K562 (cell line): ENCODE measurements at regions not wholly inside any gene's neighbourhood (a gene's known extent, or its start where the extent isn't known, plus 50 kb on each side); places are given as distances from the start of the nearest gene placed in this dataset.

ENCODE experiments used
- ATAC-seq: fragments of 200-7000 bp; cut with Tn5 transposase; 3 replicates; pipeline ENCODE4 v1.9.1; 2020; ENCODE audit warnings: moderate library complexity
- BruUV-seq: library from RNA; stranded (reverse); fragments of 400-500 nt; replicated peaks from 2 replicates; lab custom pipeline; 2021; lab: Mats Ljungman, UMichigan
- CTCF ChIA-PET: fragments of 300-600 bp; formaldehyde crosslinking; extraction: SDS; loops from one replicate; lab custom pipeline; 2021; ENCODE audit warnings: low intra/inter-chr PET ratio; lab: Yijun Ruan, JAX
- POLR2A ChIA-PET: fragments of 300-600, 350-650 bp; sonication (Branson Sonifier 250); formaldehyde crosslinking; extraction: SDS; loops from one replicate; lab custom pipeline; 2021; ENCODE audit warnings: antibody characterized with exemption, inconsistent platforms; lab: Yijun Ruan, JAX
- DNase-seq, 4 experiments: peaks; one replicate each; pipeline versions ENCODE4 v3.0.0 to v3.0.0-alpha.2; 2011 to 2018; ENCODE audit warnings: low spot score in 3 of 4, mixed read lengths in 3 of 4; ENCODE audit errors: extremely low read depth in 1 of 4
- FAIRE-seq: peaks from 2 replicates; lab custom pipeline; 2011; peaks lifted over from hg19 to GRCh38; lab: Jason Lieb, UNC
- H2AFZ ChIP-seq: 2 replicates; pipeline ENCODE4 v1.6.0; 2011; ENCODE audit warnings: low read depth, low read length, control low read depth, inconsistent platforms
- H3K27ac ChIP-seq: fragments of 200-600 bp; 3 replicates; pipeline ENCODE4 v1.8.0; 2011; ENCODE audit warnings: low read depth, mild to moderate bottlenecking, control low read depth, inconsistent platforms, low read length, moderate library complexity, mixed read lengths; ENCODE audit errors: extremely low read depth
- H3K27me3 ChIP-seq, 2 experiments: fragments of 300-600 bp in 1 of 2; 2 replicates in 1 of 2; 3 replicates in 1 of 2; pipeline versions ENCODE4 v1.6.0 to v1.8.0; 2011; ENCODE audit warnings: inconsistent platforms in 2 of 2, low read length in 2 of 2, mild to moderate bottlenecking in 1 of 2, mixed read lengths in 1 of 2, moderate library complexity in 1 of 2; ENCODE audit not compliant: control insufficient read depth in 2 of 2, insufficient read depth in 2 of 2
- H3K36me3 ChIP-seq: fragments of 300-600 bp; 3 replicates; pipeline ENCODE4 v1.8.0; 2011; ENCODE audit warnings: mild to moderate bottlenecking, low read length, inconsistent platforms; ENCODE audit not compliant: control insufficient read depth, insufficient read depth
- H3K4me1 ChIP-seq, 2 experiments: fragments of 200-600 bp in 1 of 2; replicated peaks in 1 of 2; 2 replicates in 1 of 2; 3 replicates in 1 of 2; pipeline versions ENCODE4 v1.5.1 to v1.8.0; 2011; ENCODE audit warnings: inconsistent platforms in 2 of 2, low read length in 2 of 2, mild to moderate bottlenecking in 1 of 2, mixed read lengths in 1 of 2, moderate library complexity in 1 of 2; ENCODE audit not compliant: control insufficient read depth in 2 of 2, insufficient read depth in 2 of 2
- H3K4me2 ChIP-seq: 2 replicates; pipeline ENCODE4 v1.6.1; 2011; ENCODE audit warnings: low read length, control low read depth, inconsistent platforms, mixed read lengths; ENCODE audit not compliant: insufficient read depth
- H3K4me3 ChIP-seq: fragments of 200-600 bp; sonication (generic), shearing (Covaris generic); 2 replicates; pipeline ENCODE4 v1.5.1; 2016; ENCODE audit warnings: control low read depth, inconsistent platforms
- H3K79me2 ChIP-seq: fragments of 200-600 bp; 3 replicates; pipeline ENCODE4 v1.8.0; 2011; ENCODE audit warnings: low read length, inconsistent platforms; ENCODE audit not compliant: control insufficient read depth, insufficient read depth
- H3K9ac ChIP-seq, 2 experiments: 2 replicates each; pipeline versions ENCODE4 v1.6.0 to v1.6.1; 2011; ENCODE audit warnings: low read depth in 2 of 2, low read length in 2 of 2, control low read depth in 1 of 2, inconsistent platforms in 1 of 2, mild to moderate bottlenecking in 1 of 2, mixed read lengths in 1 of 2; ENCODE audit not compliant: insufficient read depth in 1 of 2
- H3K9me1 ChIP-seq: one replicate; pipeline ENCODE4 v1.6.0; 2011; ENCODE audit warnings: inconsistent platforms, mild to moderate bottlenecking, low read length, moderate library complexity; ENCODE audit not compliant: control insufficient read depth, insufficient read depth
- H3K9me3 ChIP-seq: replicated peaks from 2 replicates; pipeline ENCODE4 v1.5.1; 2011; ENCODE audit warnings: low read depth, low read length, inconsistent platforms; ENCODE audit not compliant: control insufficient read depth, insufficient read depth
- H4K20me1 ChIP-seq: replicated peaks from 2 replicates; pipeline ENCODE4 v1.6.1; 2011; ENCODE audit warnings: low read length, inconsistent platforms, mixed read lengths; ENCODE audit not compliant: control insufficient read depth, insufficient read depth
- CAMTA2 ChIP-seq: fragments of 250-450 bp; sonication (Bioruptor Pico); conservative IDR thresholded peaks from 2 replicates; pipeline ENCODE4 v1.5.1; 2022
- FOXP1 ChIP-seq: sonication (generic); formaldehyde crosslinking; IDR thresholded peaks from 2 replicates; pipeline ENCODE4 v1.8.0; 2022; ENCODE audit warnings: mild to moderate bottlenecking, missing genetic modification reagents
- IRF2 ChIP-seq: sonication (generic); formaldehyde crosslinking; IDR thresholded peaks from 2 replicates; pipeline ENCODE4 v1.8.1; 2022; ENCODE audit warnings: mild to moderate bottlenecking, missing genetic modification reagents
- KAT2B ChIP-seq: IDR thresholded peaks from one replicate; pipeline ENCODE4 v1.6.1; 2012; ENCODE audit warnings: low read depth, mild to moderate bottlenecking, control low read depth, inconsistent platforms, low read length, moderate library complexity
- KDM4B ChIP-seq, 2 experiments: fragments of 450-650 bp in 1 of 2; sonication (generic) in 1 of 2; IDR thresholded peaks; 2 replicates each; pipeline ENCODE4 v1.6.1; 2016 to 2017; ENCODE audit warnings: borderline replicate concordance in 2 of 2, antibody characterized with exemption in 1 of 2, low read depth in 1 of 2, mild to moderate bottlenecking in 1 of 2
- MAZ ChIP-seq, 2 experiments: fragments of 450-650 bp in 1 of 2; sonication (generic) in 1 of 2; formaldehyde crosslinking; IDR thresholded peaks in 1 of 2; conservative IDR thresholded peaks in 1 of 2; 2 replicates each; pipeline versions ENCODE4 v1.4.0 to v1.5.0; 2020; ENCODE audit warnings: mild to moderate bottlenecking in 1 of 2, missing genetic modification reagents in 1 of 2
- MCM2 ChIP-seq: fragments of 450-650 bp; IDR thresholded peaks from 2 replicates; pipeline ENCODE4 v1.6.1; 2017; ENCODE audit warnings: low read depth, mild to moderate bottlenecking
- NR3C1 ChIP-seq: sonication (generic); formaldehyde crosslinking; IDR thresholded peaks from 2 replicates; pipeline ENCODE4 v1.8.1; 2022; ENCODE audit warnings: missing genetic modification reagents
- NUFIP1 ChIP-seq: fragments of 450-650 bp; IDR thresholded peaks from 2 replicates; pipeline ENCODE4 v1.6.1; 2018; ENCODE audit not compliant: partially characterized antibody
- POLR2B ChIP-seq: fragments of 450-650 bp; IDR thresholded peaks from 2 replicates; pipeline ENCODE4 v1.6.1; 2018; ENCODE audit warnings: low read depth; ENCODE audit not compliant: partially characterized antibody
- TEAD1 ChIP-seq, 2 experiments: fragments of 450-650 bp in 1 of 2; sonication (generic) in 1 of 2; formaldehyde crosslinking; IDR thresholded peaks; 2 replicates each; pipeline versions ENCODE4 v1.4.0 to v1.8.0; 2020 to 2022; ENCODE audit warnings: mild to moderate bottlenecking in 2 of 2, missing genetic modification reagents in 1 of 2
- YBX1 ChIP-seq: fragments of 450-650 bp; IDR thresholded peaks from 2 replicates; pipeline ENCODE4 v1.7.1; 2016; ENCODE audit warnings: mild to moderate bottlenecking
- ZNF124 ChIP-seq: sonication (generic); formaldehyde crosslinking; IDR thresholded peaks from 2 replicates; pipeline ENCODE4 v1.8.1; 2022; ENCODE audit warnings: missing genetic modification reagents
- ZNF134 ChIP-seq: fragments of 250-450 bp; sonication (Bioruptor Pico); conservative IDR thresholded peaks from 2 replicates; pipeline ENCODE4 v1.4.0; 2020
- ZNF263 ChIP-seq: sonication (generic); formaldehyde crosslinking; IDR thresholded peaks from 2 replicates; pipeline ENCODE4 v1.8.0; 2022; ENCODE audit warnings: mild to moderate bottlenecking, missing genetic modification reagents, borderline replicate concordance
- ZNF3 ChIP-seq: fragments of 250-450 bp; sonication (Bioruptor Pico); IDR thresholded peaks from 2 replicates; pipeline ENCODE4 v1.5.0; 2021; ENCODE audit warnings: mild to moderate bottlenecking, moderate library complexity
- ZNF324 ChIP-seq: fragments of 250-450 bp; sonication (Bioruptor Pico); IDR thresholded peaks from 2 replicates; pipeline ENCODE4 v1.4.0; 2020; ENCODE audit warnings: mild to moderate bottlenecking
- WGBS: fragments of 100-300 bp; shearing (Covaris generic); methylation state at CpG from one replicate; pipeline ENCODE4 v1.1.6; 2016; ENCODE audit warnings: low coverage, mixed read lengths; ENCODE audit not compliant: insufficient coverage; ENCODE audit errors: missing lambda C conversion rate; 5-methylcytosine and 5-hydroxymethylcytosine counted together
- in situ Hi-C: fragments of 300-500 bp; cut with MboI; formaldehyde crosslinking; loops from 4 replicates; pipeline ENCODE4 v1.15.0; 2018; ENCODE audit warnings: inconsistent platforms, mixed read lengths
- intact Hi-C: fragments of 100-400 bp; cut with micrococcal nuclease; formaldehyde crosslinking; loops from 2 replicates; pipeline ENCODE4 v1.14.2; 2022
- TF ChIP-seq, protein P1 (sequence below): sonication (generic); formaldehyde crosslinking; IDR thresholded peaks from 2 replicates; pipeline ENCODE4 v1.8.1; 2022; ENCODE audit warnings: missing genetic modification reagents
- TF ChIP-seq, protein P2 (sequence below): fragments of 250-450 bp; sonication (Bioruptor Pico); IDR thresholded peaks from 2 replicates; pipeline ENCODE4 v1.4.0; 2020; ENCODE audit warnings: mild to moderate bottlenecking

DNA sequence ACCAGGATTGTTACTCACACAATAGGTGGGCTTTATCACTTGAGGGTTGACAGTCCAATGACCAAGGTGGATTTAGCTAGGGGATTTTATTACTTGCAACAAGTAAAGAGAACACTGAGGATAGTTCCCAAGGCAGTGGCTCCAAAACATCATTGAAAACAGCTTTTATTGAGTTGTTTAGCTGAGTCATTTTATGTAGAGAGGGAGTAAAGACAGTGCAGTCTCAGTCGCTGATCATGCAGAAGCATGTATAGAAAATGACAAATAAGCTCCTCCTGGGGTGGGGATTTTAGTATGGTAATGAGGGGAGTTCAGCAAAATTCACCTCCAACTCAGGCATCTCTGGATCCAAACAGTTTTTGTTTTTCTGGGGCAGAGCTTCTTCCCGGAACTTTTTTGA, 163.0 kb upstream of the CCDC179 start:
- Histone ChIP-seq H2AFZ (no peak overlapping the region), H3K27ac (no peak overlapping the region), H3K4me2 (no peak overlapping the region), H3K9me3 (no peaks in the 10 kb centered on the region), H3K9ac (no peak overlapping the region), H3K4me1 (no peaks in the 10 kb centered on the region), H4K20me1 (no peaks in the 10 kb centered on the region), H3K9me1 (no peaks in the 10 kb centered on the region), H3K79me2 (no peaks in the 10 kb centered on the region), H3K4me3 (no peak overlapping the region), H3K36me3 (no peaks in the 10 kb centered on the region), H3K27me3 (no peaks in the 10 kb centered on the region)
- no peak for FAIRE-seq
- in situ Hi-C loops (no loop called here), intact Hi-C loops (no loop called here)
- 0% methylated on average over 2 of the region's 2 CpGs for WGBS
- ATAC-seq, result no peak
- POLR2A ChIA-PET, result interaction anchor here (0.6 kb wide), 1 partner anchor 222 kb away, joined by 4 read pairs; no protein-coding TSS in a partner anchor
- TF ChIP-seq ZNF124 (CRISPR knock-in tag) (no peak), NUFIP1 (no peak), IRF2 (no peak), NR3C1 (CRISPR knock-in tag) (no peak), FOXP1 (CRISPR knock-in tag) (no peak), YBX1 (no peak), MCM2 (no peak), ZNF3 (CRISPR knock-in tag) (no peak), POLR2B (no peak), KDM4B (IDR thresholded peaks at IDR 0.05; ENCODE audit: borderline replicate concordance in 2 of 2, low read depth in 1 of 2) (no peak), ZNF263 (CRISPR knock-in tag) (no peak), CAMTA2 (no peak), ZNF324 (CRISPR knock-in tag) (no peak), TEAD1 (CRISPR knock-in tag; IDR thresholded peaks at IDR 0.05) (no peak), MAZ (CRISPR knock-in tag; conservative IDR thresholded peaks at IDR 0.05 in 1 of 2, IDR thresholded peaks at IDR 0.05 in 1 of 2) (no peak), KAT2B (no peak), ZNF134 (CRISPR knock-in tag) (no peak)
- TF ChIP-seq, protein P1, sequence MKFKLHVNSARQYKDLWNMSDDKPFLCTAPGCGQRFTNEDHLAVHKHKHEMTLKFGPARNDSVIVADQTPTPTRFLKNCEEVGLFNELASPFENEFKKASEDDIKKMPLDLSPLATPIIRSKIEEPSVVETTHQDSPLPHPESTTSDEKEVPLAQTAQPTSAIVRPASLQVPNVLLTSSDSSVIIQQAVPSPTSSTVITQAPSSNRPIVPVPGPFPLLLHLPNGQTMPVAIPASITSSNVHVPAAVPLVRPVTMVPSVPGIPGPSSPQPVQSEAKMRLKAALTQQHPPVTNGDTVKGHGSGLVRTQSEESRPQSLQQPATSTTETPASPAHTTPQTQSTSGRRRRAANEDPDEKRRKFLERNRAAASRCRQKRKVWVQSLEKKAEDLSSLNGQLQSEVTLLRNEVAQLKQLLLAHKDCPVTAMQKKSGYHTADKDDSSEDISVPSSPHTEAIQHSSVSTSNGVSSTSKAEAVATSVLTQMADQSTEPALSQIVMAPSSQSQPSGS (CRISPR knock-in tag), result no peak
- TF ChIP-seq, protein P2, sequence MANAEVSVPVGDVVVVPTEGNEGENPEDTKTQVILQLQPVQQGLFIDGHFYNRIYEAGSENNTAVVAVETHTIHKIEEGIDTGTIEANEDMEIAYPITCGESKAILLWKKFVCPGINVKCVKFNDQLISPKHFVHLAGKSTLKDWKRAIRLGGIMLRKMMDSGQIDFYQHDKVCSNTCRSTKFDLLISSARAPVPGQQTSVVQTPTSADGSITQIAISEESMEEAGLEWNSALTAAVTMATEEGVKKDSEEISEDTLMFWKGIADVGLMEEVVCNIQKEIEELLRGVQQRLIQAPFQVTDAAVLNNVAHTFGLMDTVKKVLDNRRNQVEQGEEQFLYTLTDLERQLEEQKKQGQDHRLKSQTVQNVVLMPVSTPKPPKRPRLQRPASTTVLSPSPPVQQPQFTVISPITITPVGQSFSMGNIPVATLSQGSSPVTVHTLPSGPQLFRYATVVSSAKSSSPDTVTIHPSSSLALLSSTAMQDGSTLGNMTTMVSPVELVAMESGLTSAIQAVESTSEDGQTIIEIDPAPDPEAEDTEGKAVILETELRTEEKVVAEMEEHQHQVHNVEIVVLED, result no peak
- BruUV-seq, result no TSS peak
- CTCF ChIA-PET, result no interaction called here
- DNase-seq, result no peak
